ENCODE measurements at regions not wholly inside any gene's neighbourhood (a gene's known extent, or its start where the extent isn't known, plus 50 kb on each side); places are given as distances from the start of the nearest gene placed in this dataset.

- no peak for TF ChIP-seq CTCF (IDR thresholded peaks at IDR 0.05)
- TF ChIP-seq TAF1 (IDR thresholded peaks at IDR 0.05; ENCODE audit: borderline replicate concordance, low read depth, low read length), result no peak
- TF ChIP-seq MAX (IDR thresholded peaks at IDR 0.05; ENCODE audit: low read depth), result no peak
- no peak for TF ChIP-seq JUND (IDR thresholded peaks at IDR 0.05)
- no peak for TF ChIP-seq EP300 (IDR thresholded peaks at IDR 0.05; ENCODE audit: borderline replicate concordance in 1 of 2, low read depth in 1 of 2, low read length in 1 of 2)
- no peak for TF ChIP-seq NFIC (IDR thresholded peaks at IDR 0.05; ENCODE audit: borderline replicate concordance)
Observed at GRCh38 chrX:65874765-65875164, 165.1 kb downstream of the VSIG4 start.
